Pancreas (tissue), 10 donors: ENCODE measurements at regions not wholly inside any gene's neighbourhood (a gene's known extent, or its start where the extent isn't known, plus 50 kb on each side); places are given as distances from the start of the nearest gene placed in this dataset.
"Not testable (repeated sequence)": the region's sequence is repeated elsewhere in the genome, so short reads cannot be mapped to it uniquely, and the experiment has no call there.

Experiments used
- ATAC-seq, 4 donors: fragments of 200-7000 bp; cut with Tn5 transposase; one replicate each; pipeline versions ENCODE4 v1.8.0 to v1.9.1; 2020; ENCODE audit warnings: mild to moderate bottlenecking in 4 of 4, moderate library complexity in 4 of 4
- DNase-seq, 6 donors: peaks; one replicate each; pipeline ENCODE4 v3.0.0-alpha.2; 2020
- FAIRE-seq: peaks from 2 replicates; lab custom pipeline; 2012; peaks lifted over from hg19 to GRCh38; lab: Jason Lieb, UNC
- H3K27ac ChIP-seq, 4 donors: fragments of 200-600 bp; sonication (generic); 1 replicate in 3 of 4; 2 replicates in 1 of 4; pipeline versions ENCODE4 v1.5.0 to v1.8.0; 2020
- H3K27me3 ChIP-seq, 4 donors: fragments of 200-600 bp; one replicate each; pipeline ENCODE4 v1.8.0; 2021
- H3K36me3 ChIP-seq, 3 donors: fragments of 200-600 bp; sonication (generic) in 1 of 3; one replicate each; pipeline versions ENCODE4 v1.5.0 to v1.8.0; 2020 to 2021
- H3K4me1 ChIP-seq, 3 donors: fragments of 200-600 bp; one replicate each; pipeline ENCODE4 v1.8.0; 2021
- H3K4me3 ChIP-seq, 4 donors: fragments of 200-600 bp; sonication (generic) in 2 of 4; one replicate each; pipeline versions ENCODE4 v1.5.0 to v1.8.0; 2020 to 2021
- H3K9me3 ChIP-seq, 4 donors: fragments of 200-600 bp; one replicate each; pipeline ENCODE4 v1.8.0; 2021
- CTCF ChIP-seq, 4 donors: fragments of 200-600 bp; sonication (generic) in 3 of 4; IDR thresholded peaks; one replicate each; pipeline versions ENCODE4 v1.5.0 to v1.8.0; 2021; ENCODE audit warnings: antibody characterized with exemption in 4 of 4
- WGBS, 2 donors: extraction: QIAGEN DNeasy Blood & Tissue Kit; methylation state at CpG; one replicate each; pipeline ENCODE4 v1.1.7; 2013; 5-methylcytosine and 5-hydroxymethylcytosine counted together
- intact Hi-C, 3 donors: fragments of 100-400 bp; cut with DNase I; formaldehyde crosslinking; loops; one replicate each; pipeline versions ENCODE4 v1.11.1 to v1.14.2; 2022
- donor health status: healthy with polysubstance abuse.
- donor health status: DM: no; HTN: no; CAD: no; lungs with moderate emphysema.
- donor health status: DM: no; HTN: no; CAD: no.
- donor health status: control.
- donor health status: control.
- donor health status: Bipolar disorder and iron deficiency.
- donor health status: DM: yes; HTN: yes; CAD: no.
- donor health status: DM: no; HTN: no; CAD: no.
- donor health status: DM: no; HTN: no; CAD: no.
- donor health status: DM: yes; HTN: yes; CAD: no.

- ATAC-seq: peak in 1 of 4 donors; percentile 32
- no peak for TF ChIP-seq CTCF (IDR thresholded peaks at IDR 0.05)
- DNase-seq: no peak
Observed at GRCh38 chr4:126916626-126917140, 716.1 kb upstream of the INTU start.

GRCh38 chr4:126922328-126922938 lies 710.3 kb upstream of the INTU start:
- H3K36me3 ChIP-seq, H3K4me1 ChIP-seq, H3K9me3 ChIP-seq, H3K27me3 ChIP-seq, FAIRE-seq, H3K27ac ChIP-seq, intact Hi-C loops, H3K4me3 ChIP-seq, DNase-seq, ATAC-seq: not testable (repeated sequence)
- WGBS, 2 donors: 77 to 86% methylated on average over 3 of the region's 3 CpGs

More at GRCh38 chr4:126916626-126917140, 716.1 kb upstream of the INTU start:
- H3K27me3 ChIP-seq: no peaks in the 10 kb centered on the region
- H3K4me1 ChIP-seq: no peaks in the 10 kb centered on the region
- WGBS, 2 donors: 57 to 67% methylated on average over 10 of the region's 10 CpGs
- no peak overlapping the region for H3K27ac ChIP-seq
- no peaks in the 10 kb centered on the region for H3K36me3 ChIP-seq
- FAIRE-seq: no peak
- no peaks in the 10 kb centered on the region for H3K9me3 ChIP-seq
- H3K4me3 ChIP-seq: no peak overlapping the region
- intact Hi-C loops: no loop called here

GRCh38 chr4:126924237-126924636 lies 708.5 kb upstream of the INTU start:
- Histone ChIP-seq H3K4me3 (no peak overlapping the region), H3K27ac (no peak overlapping the region), H3K9me3 (no peaks in the 10 kb centered on the region), H3K27me3 (no peaks in the 10 kb centered on the region), H3K36me3 (no peaks in the 10 kb centered on the region), H3K4me1 (no peaks in the 10 kb centered on the region)
- no peak for ATAC-seq
- intact Hi-C loops: no loop called here
- no peak for DNase-seq
- FAIRE-seq: no peak
- TF ChIP-seq CTCF (IDR thresholded peaks at IDR 0.05): no peak

- H3K27me3 ChIP-seq, intact Hi-C loops, ATAC-seq, DNase-seq, H3K27ac ChIP-seq, H3K4me1 ChIP-seq, FAIRE-seq, H3K36me3 ChIP-seq, H3K4me3 ChIP-seq, H3K9me3 ChIP-seq: not testable (repeated sequence)
- WGBS, 2 donors: 65 to 80% methylated on average over 1 to 4 of the region's 4 CpGs
Observed at GRCh38 chr4:126930059-126930458, 702.7 kb upstream of the INTU start.

- Histone ChIP-seq H3K27ac (no peak overlapping the region), H3K36me3 (no peaks in the 10 kb centered on the region), H3K9me3 (no peaks in the 10 kb centered on the region), H3K4me1 (no peaks in the 10 kb centered on the region), H3K4me3 (no peak overlapping the region), H3K27me3 (no peaks in the 10 kb centered on the region)
- FAIRE-seq (no peak), DNase-seq (no peak), ATAC-seq (no peak)
- 55 to 67% methylated on average over 4 of the region's 4 CpGs for WGBS, 2 donors
- no peak for TF ChIP-seq CTCF (IDR thresholded peaks at IDR 0.05)
- intact Hi-C loops: no loop called here
Observed at GRCh38 chr4:126935801-126936200, 697.0 kb upstream of the INTU start.

GRCh38 chr4:126937342-126937741 lies 695.4 kb upstream of the INTU start:
- ATAC-seq (no peak), DNase-seq (no peak), FAIRE-seq (no peak)
- H3K27me3 ChIP-seq: no peaks in the 10 kb centered on the region
- no peak overlapping the region for H3K4me3 ChIP-seq
- intact Hi-C loops: no loop called here
- no peaks in the 10 kb centered on the region for H3K9me3 ChIP-seq
- H3K27ac ChIP-seq: no peak overlapping the region
- H3K36me3 ChIP-seq: no peaks in the 10 kb centered on the region
- H3K4me1 ChIP-seq: no peaks in the 10 kb centered on the region
- no peak for TF ChIP-seq CTCF (IDR thresholded peaks at IDR 0.05)
